CD14-positive monocyte (primary cell): ENCODE measurements at regions not wholly inside any gene's neighbourhood (a gene's known extent, or its start where the extent isn't known, plus 50 kb on each side); places are given as distances from the start of the nearest gene placed in this dataset.

ENCODE experiments used
- DNase-seq, 3 donors: peaks; one replicate each; pipeline ENCODE4 v3.0.0-alpha.2; 2011 to 2022
- H2AFZ ChIP-seq: 2 replicates; pipeline ENCODE4 v1.6.0; 2012; ENCODE audit warnings: mild to moderate bottlenecking, low read depth, low read length, inconsistent platforms; ENCODE audit not compliant: insufficient read depth, poor library complexity, severe bottlenecking
- H3K27ac ChIP-seq, 2 donors: 1 replicate in 1 of 2; 2 replicates in 1 of 2; pipeline ENCODE4 v1.5.1; 2012 to 2013; ENCODE audit warnings: low read length in 2 of 2, control low read depth in 1 of 2, inconsistent platforms in 1 of 2, low read depth in 1 of 2, mild to moderate bottlenecking in 1 of 2
- H3K27me3 ChIP-seq, 2 donors: one replicate each; pipeline versions ENCODE4 v1.6.0 to v1.6.1; 2011 to 2013; ENCODE audit warnings: low read length in 2 of 2; ENCODE audit not compliant: control insufficient read depth in 2 of 2, insufficient read depth in 2 of 2
- H3K36me3 ChIP-seq, 2 donors: replicated peaks in 1 of 2; 1 replicate in 1 of 2; 2 replicates in 1 of 2; pipeline versions ENCODE4 v1.5.1 to v1.6.1; 2012 to 2013; ENCODE audit warnings: low read length in 2 of 2, control low read depth in 1 of 2, inconsistent platforms in 1 of 2, mild to moderate bottlenecking in 1 of 2; ENCODE audit not compliant: insufficient read depth in 2 of 2, control insufficient read depth in 1 of 2
- H3K4me1 ChIP-seq, 2 donors: 1 replicate in 1 of 2; 2 replicates in 1 of 2; pipeline versions ENCODE4 v1.5.1 to v1.6.1; 2012 to 2013; ENCODE audit warnings: low read length in 2 of 2, control low read depth in 1 of 2, inconsistent platforms in 1 of 2, mild to moderate bottlenecking in 1 of 2, moderate library complexity in 1 of 2; ENCODE audit not compliant: insufficient read depth in 2 of 2, control insufficient read depth in 1 of 2
- H3K4me2 ChIP-seq: replicated peaks from 2 replicates; pipeline ENCODE3; 2012; ENCODE audit warnings: low read length, moderate library complexity, mild to moderate bottlenecking; ENCODE audit not compliant: poor library complexity, severe bottlenecking; ENCODE audit errors: extremely low read depth
- H3K4me3 ChIP-seq, 3 experiments: fragments of 200-600 bp in 1 of 3; sonication (generic) in 1 of 3; replicated peaks in 1 of 3; 1 replicate in 2 of 3; 2 replicates in 1 of 3; pipeline ENCODE4 v1.5.1; 2011 to 2013; ENCODE audit warnings: low read length in 3 of 3, mild to moderate bottlenecking in 3 of 3, control low read depth in 2 of 3, low read depth in 2 of 3, inconsistent platforms in 1 of 3, moderate library complexity in 1 of 3
- H3K79me2 ChIP-seq: 2 replicates; pipeline ENCODE4 v1.6.0; 2012; ENCODE audit warnings: mild to moderate bottlenecking, control low read depth, inconsistent platforms, low read length, moderate library complexity; ENCODE audit not compliant: insufficient read depth
- H3K9ac ChIP-seq: 2 replicates; pipeline ENCODE4 v1.6.0; 2017; ENCODE audit warnings: low read length, mild to moderate bottlenecking; ENCODE audit not compliant: insufficient read depth, poor library complexity, severe bottlenecking
- H3K9me3 ChIP-seq, 2 donors: replicated peaks in 1 of 2; 1 replicate in 1 of 2; 2 replicates in 1 of 2; pipeline versions ENCODE4 v1.5.1 to v1.6.1; 2012 to 2013; ENCODE audit warnings: low read length in 2 of 2, control low read depth in 1 of 2; ENCODE audit not compliant: control insufficient read depth in 1 of 2, insufficient read depth in 1 of 2
- H4K20me1 ChIP-seq: 2 replicates; pipeline ENCODE4 v1.6.0; 2012; ENCODE audit warnings: mild to moderate bottlenecking, low read length, control low read depth, moderate library complexity; ENCODE audit not compliant: insufficient read depth
- H3K27ac Mint-ChIP-seq, 7 donors: one replicate each; pipeline ENCODE4 v1.8.0; 2020; ENCODE audit warnings: mild to moderate bottlenecking in 7 of 7, mixed read lengths in 7 of 7, moderate library complexity in 6 of 7, inconsistent platforms in 2 of 7
- H3K27me3 Mint-ChIP-seq, 3 donors: one replicate each; pipeline ENCODE4 v1.8.0; 2021 to 2022; ENCODE audit warnings: low read depth in 3 of 3, mild to moderate bottlenecking in 3 of 3, mixed read lengths in 3 of 3, moderate library complexity in 3 of 3, inconsistent platforms in 1 of 3
- H3K36me3 Mint-ChIP-seq, 2 donors: one replicate each; pipeline ENCODE4 v1.8.0; 2020; ENCODE audit warnings: mixed read lengths in 2 of 2, inconsistent platforms in 1 of 2, mild to moderate bottlenecking in 1 of 2
- H3K4me1 Mint-ChIP-seq: one replicate; pipeline ENCODE4 v1.8.0; 2020; ENCODE audit warnings: mild to moderate bottlenecking, mixed read lengths
- H3K4me3 Mint-ChIP-seq, 2 donors: one replicate each; pipeline ENCODE4 v1.8.0; 2020; ENCODE audit warnings: mild to moderate bottlenecking in 2 of 2, mixed read lengths in 2 of 2, moderate library complexity in 1 of 2
- H3K9me3 Mint-ChIP-seq, 7 donors: one replicate each; pipeline ENCODE4 v1.8.0; 2020 to 2022; ENCODE audit warnings: mixed read lengths in 7 of 7, mild to moderate bottlenecking in 6 of 7, moderate library complexity in 6 of 7, inconsistent platforms in 2 of 7
- CTCF ChIP-seq: fragments of 200-600 bp; IDR thresholded peaks from one replicate; pipeline ENCODE4 v1.8.0; 2022; ENCODE audit warnings: antibody characterized with exemption, mild to moderate bottlenecking
- WGBS: methylation state at CpG from one replicate; pipeline ENCODE4 v1.1.5; 2013; ENCODE audit warnings: missing lambda C conversion rate; ENCODE audit not compliant: insufficient coverage; 5-methylcytosine and 5-hydroxymethylcytosine counted together
- intact Hi-C, 2 donors: fragments of 100-400 bp; cut with micrococcal nuclease; formaldehyde crosslinking; loops; one replicate each; pipeline versions ENCODE4 v1.15.0 to v1.15.1; 2023

- Histone ChIP-seq H3K27ac (no peak overlapping the region), H3K9me3 (no peaks in the 10 kb centered on the region), H4K20me1 (no peaks in the 10 kb centered on the region), H3K4me3 (no peak overlapping the region), H3K4me2 (no peak overlapping the region), H3K27me3 (no peaks in the 10 kb centered on the region), H3K79me2 (no peaks in the 10 kb centered on the region), H2AFZ (no peak overlapping the region), H3K4me1 (no peaks in the 10 kb centered on the region), H3K36me3 (no peaks in the 10 kb centered on the region), H3K9ac (no peak overlapping the region)
- H3K27me3 Mint-ChIP-seq = peaks cover 1 to 5% (median 5%) of the 10 kb centered on the region in 3 donors
- no peak for DNase-seq
- 77% methylated on average over 8 of the region's 9 CpGs for WGBS
- H3K9me3 Mint-ChIP-seq = peaks cover 0 to 10% (median 4%) of the 10 kb centered on the region in 7 donors
- peaks cover 1% of the 10 kb centered on the region for H3K4me1 Mint-ChIP-seq
- intact Hi-C loops = no loop called here
- H3K4me3 Mint-ChIP-seq = no peak overlapping the region
- no peak for TF ChIP-seq CTCF
- H3K27ac Mint-ChIP-seq = no peak overlapping the region
- H3K36me3 Mint-ChIP-seq = no peaks in the 10 kb centered on the region
Observed at GRCh38 chr17:73932216-73932749, 271.2 kb upstream of the RPL38 start.

GRCh38 chr17:73933164-73933766 lies 270.2 kb upstream of the RPL38 start:
- Histone ChIP-seq H3K4me3 (no peak overlapping the region), H3K9me3 (no peaks in the 10 kb centered on the region), H3K4me1 (no peaks in the 10 kb centered on the region), H3K4me2 (no peak overlapping the region), H3K27ac (no peak overlapping the region), H3K36me3 (no peaks in the 10 kb centered on the region), H3K79me2 (no peaks in the 10 kb centered on the region), H2AFZ (no peak overlapping the region), H3K27me3 (no peaks in the 10 kb centered on the region), H3K9ac (no peak overlapping the region), H4K20me1 (no peaks in the 10 kb centered on the region)
- Mint-ChIP-seq H3K36me3 (no peaks in the 10 kb centered on the region), H3K4me1 (peaks cover 3% of the 10 kb centered on the region), H3K27me3 (peaks cover 1 to 8% (median 5%) of the 10 kb centered on the region in 3 donors), H3K4me3 (no peak overlapping the region), H3K9me3 (peaks cover 0 to 2% (median under 1%) of the 10 kb centered on the region in 7 donors), H3K27ac (no peak overlapping the region)
- intact Hi-C loops = no loop called here
- DNase-seq = no peak
- WGBS = 94% methylated on average over 5 of the region's 8 CpGs
- no peak for TF ChIP-seq CTCF
